ENCODE measurements at regions not wholly inside any gene's neighbourhood (a gene's known extent, or its start where the extent isn't known, plus 50 kb on each side); places are given as distances from the start of the nearest gene placed in this dataset.

DNA sequence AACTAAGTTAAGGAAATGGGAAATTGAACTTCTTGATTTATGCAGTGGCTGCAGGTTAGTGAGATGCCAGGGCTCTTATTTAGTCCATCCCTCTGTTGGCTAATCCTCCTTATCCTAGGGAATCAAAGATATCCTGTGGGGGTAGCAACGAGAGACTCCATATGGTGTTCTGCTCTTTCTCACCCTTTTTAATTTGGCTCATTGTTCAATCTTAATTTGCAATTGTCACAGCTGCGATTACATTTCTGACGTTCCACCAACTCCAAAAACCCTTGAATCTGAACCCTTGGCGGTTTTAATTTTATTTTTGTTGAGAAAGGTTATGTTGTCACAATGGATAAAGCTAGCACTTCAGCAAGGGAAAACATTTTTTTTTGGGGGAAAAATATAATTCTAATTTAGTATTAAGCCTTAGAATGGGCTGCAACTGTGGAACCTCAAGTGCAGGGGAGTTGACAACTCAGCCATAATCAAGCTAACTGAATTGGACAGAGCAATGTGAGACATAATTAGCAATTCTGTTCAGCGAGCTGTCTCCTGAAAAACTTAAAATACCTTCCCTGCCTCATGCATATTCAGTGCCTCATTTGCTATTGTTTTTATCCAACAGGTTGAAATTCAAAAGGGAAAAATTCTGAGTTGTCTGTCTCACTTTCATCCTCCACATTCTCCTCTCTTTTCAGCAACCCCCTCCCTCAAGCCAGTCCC is 91.3 kb downstream of the MAT2B start:
- TF ChIP-seq, protein P1, sequence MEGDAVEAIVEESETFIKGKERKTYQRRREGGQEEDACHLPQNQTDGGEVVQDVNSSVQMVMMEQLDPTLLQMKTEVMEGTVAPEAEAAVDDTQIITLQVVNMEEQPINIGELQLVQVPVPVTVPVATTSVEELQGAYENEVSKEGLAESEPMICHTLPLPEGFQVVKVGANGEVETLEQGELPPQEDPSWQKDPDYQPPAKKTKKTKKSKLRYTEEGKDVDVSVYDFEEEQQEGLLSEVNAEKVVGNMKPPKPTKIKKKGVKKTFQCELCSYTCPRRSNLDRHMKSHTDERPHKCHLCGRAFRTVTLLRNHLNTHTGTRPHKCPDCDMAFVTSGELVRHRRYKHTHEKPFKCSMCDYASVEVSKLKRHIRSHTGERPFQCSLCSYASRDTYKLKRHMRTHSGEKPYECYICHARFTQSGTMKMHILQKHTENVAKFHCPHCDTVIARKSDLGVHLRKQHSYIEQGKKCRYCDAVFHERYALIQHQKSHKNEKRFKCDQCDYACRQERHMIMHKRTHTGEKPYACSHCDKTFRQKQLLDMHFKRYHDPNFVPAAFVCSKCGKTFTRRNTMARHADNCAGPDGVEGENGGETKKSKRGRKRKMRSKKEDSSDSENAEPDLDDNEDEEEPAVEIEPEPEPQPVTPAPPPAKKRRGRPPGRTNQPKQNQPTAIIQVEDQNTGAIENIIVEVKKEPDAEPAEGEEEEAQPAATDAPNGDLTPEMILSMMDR (IDR thresholded peaks at IDR 0.05): no peak
- no peak for TF ChIP-seq ZFX (IDR thresholded peaks at IDR 0.05; ENCODE audit: borderline replicate concordance)
